ENCODE measurements at regions not wholly inside any gene's neighbourhood (a gene's known extent, or its start where the extent isn't known, plus 50 kb on each side); places are given as distances from the start of the nearest gene placed in this dataset.
"Not testable (repeated sequence)": the region's sequence is repeated elsewhere in the genome, so short reads cannot be mapped to it uniquely, and the experiment has no call there.

DNA sequence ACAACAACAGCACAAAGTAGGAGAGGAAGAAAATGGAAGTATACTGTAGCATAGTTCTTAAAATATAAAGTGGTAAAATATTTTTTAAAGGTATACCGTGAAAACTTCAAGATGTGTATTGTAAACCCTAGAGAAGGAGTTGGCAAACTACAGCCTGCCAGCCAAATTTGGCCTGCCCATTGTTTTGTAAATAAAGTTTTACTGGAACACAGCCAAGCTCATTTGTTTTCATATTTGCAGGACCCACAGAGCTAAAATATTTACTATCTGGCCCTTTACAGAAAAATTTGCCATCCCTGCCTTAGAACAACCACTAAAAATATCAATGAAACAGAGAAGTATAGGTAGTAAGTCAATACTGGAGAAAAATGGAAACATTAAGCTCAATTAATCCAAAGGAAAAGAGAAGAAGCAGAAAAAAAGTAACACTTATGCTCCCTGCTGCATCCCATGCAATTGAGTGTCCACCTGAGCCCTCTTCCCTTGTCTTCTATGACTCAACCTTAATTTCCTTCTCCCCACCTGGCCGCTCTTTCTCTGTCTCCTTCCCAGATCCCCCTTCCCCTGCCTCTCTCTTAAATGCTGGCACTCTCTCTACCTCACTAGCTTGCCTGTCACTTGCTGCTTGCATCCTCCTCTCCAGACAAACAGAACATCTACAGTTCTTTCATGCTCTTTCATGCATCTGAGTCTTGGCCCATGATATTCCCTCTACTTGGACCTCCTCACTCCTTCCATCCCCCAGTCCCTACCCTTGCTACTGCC, 50.6 kb upstream of the FER start:
- H3K4me3 ChIP-seq (ENCODE audit: low read depth, low read length) = no peak overlapping the region
- in situ Hi-C loops (cut with HindIII; ENCODE audit: low sequenced_read_pairs) = no loop called here
- TF ChIP-seq CTCF (IDR thresholded peaks at IDR 0.05; ENCODE audit: low read depth, low read length, missing control alignments) = no peak
- DNase-seq (ENCODE audit: low read depth) = no peak

DNA sequence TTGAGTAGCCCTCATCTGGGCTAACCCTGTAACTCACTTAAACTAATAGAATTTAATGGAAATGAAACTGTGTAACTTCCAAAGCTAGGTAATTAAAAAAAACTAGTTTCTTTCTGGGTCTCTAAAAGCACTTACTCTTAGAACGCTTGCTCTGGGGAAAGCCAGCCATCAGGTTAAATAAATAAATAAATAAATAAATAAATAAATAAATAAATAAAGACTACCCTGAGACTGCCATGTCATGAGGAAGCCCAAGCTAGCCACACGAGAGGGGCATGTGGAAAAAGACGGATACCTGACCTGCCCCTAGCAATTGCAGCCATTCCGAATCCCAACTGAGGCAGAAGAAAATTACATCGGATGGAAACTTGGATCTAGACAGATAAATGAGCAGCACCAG, 51.3 kb upstream of the FER start:
- no peak for TF ChIP-seq CTCF (IDR thresholded peaks at IDR 0.05; ENCODE audit: low read depth, low read length, missing control alignments)
- H3K4me3 ChIP-seq (ENCODE audit: low read depth, low read length) = no peak overlapping the region
- in situ Hi-C loops (cut with HindIII; ENCODE audit: low sequenced_read_pairs) = no loop called here
- DNase-seq (ENCODE audit: low read depth) = no peak

- no peak for TF ChIP-seq CTCF (IDR thresholded peaks at IDR 0.05; ENCODE audit: low read depth, low read length, missing control alignments)
- DNase-seq (ENCODE audit: low read depth) = no peak
- H3K4me3 ChIP-seq (ENCODE audit: low read depth, low read length) = no peak overlapping the region
- in situ Hi-C loops (cut with HindIII; ENCODE audit: low sequenced_read_pairs) = loop anchor here (10.0 kb wide), 1 partner anchor 46 kb away; no protein-coding TSS in a partner anchor
These were observed 59.2 kb upstream of the FER start for GRCh38 chr5:108688485-108688884.

DNA sequence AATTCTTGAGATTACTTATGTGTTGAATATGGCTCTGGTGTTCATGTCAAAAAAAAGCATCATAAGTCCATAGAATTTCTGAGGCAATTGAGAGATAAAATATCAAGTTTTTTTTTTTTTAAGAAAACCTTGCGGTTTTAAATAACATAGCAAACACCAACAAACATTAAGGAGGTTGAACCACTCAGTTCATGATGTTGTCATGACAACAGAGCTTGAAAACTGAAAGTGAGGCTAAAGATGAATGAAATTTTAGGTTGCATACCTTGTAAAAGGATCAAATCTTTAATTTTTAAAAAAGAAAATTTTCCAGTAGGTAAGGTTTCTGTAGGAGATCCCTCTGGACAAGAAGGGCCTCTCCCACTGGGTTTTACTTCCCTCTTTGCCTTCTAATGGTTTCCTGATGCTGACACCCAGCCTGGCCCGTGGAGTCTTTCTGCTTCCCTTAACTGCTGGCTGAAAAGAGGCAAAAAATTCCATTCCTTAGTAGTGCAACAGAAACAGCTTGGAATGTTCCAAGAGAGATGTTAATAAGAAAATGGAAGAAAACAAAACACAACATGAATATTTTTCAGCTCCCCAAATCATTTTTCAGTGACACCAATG, 60.0 kb upstream of the FER start:
- in situ Hi-C loops (cut with HindIII; ENCODE audit: low sequenced_read_pairs) = loop anchor here (10.0 kb wide), 1 partner anchor 47 kb away; no protein-coding TSS in a partner anchor
- no peak overlapping the region for H3K4me3 ChIP-seq (ENCODE audit: low read depth, low read length)
- DNase-seq (ENCODE audit: low read depth) = no peak
- TF ChIP-seq CTCF (IDR thresholded peaks at IDR 0.05; ENCODE audit: low read depth, low read length, missing control alignments) = no peak

GRCh38 chr5:108686676-108687075, 61.0 kb upstream of the FER start:
- TF ChIP-seq CTCF (IDR thresholded peaks at IDR 0.05; ENCODE audit: low read depth, low read length, missing control alignments) = no peak
- in situ Hi-C loops (cut with HindIII; ENCODE audit: low sequenced_read_pairs) = loop anchor here (10.0 kb wide), 1 partner anchor 48 kb away; no protein-coding TSS in a partner anchor

GRCh38 chr5:108685448-108686216, 62.1 kb upstream of the FER start:
- in situ Hi-C loops (cut with HindIII; ENCODE audit: low sequenced_read_pairs) = loop anchor here (10.0 kb wide), 1 partner anchor 49 kb away; no protein-coding TSS in a partner anchor
- not testable (repeated sequence) for DNase-seq (ENCODE audit: low read depth); H3K4me3 ChIP-seq (ENCODE audit: low read depth, low read length)

More at GRCh38 chr5:108686676-108687075, 61.0 kb upstream of the FER start:
- DNase-seq (ENCODE audit: low read depth) = no peak
- no peak overlapping the region for H3K4me3 ChIP-seq (ENCODE audit: low read depth, low read length)

Data from astrocyte of the cerebellum (primary cell).